ENCODE measurements at regions not wholly inside any gene's neighbourhood (a gene's known extent, or its start where the extent isn't known, plus 50 kb on each side); places are given as distances from the start of the nearest gene placed in this dataset.

- Histone ChIP-seq H3K9me3 (no peaks in the 10 kb centered on the region), H3K4me1 (peaks cover 3 to 27% of the 10 kb centered on the region in 2 donors), H3K4me3 (replicated peaks in 1 of 3) (no peak overlapping the region), H3K27me3 (no peaks in the 10 kb centered on the region), H3K27ac (no peak overlapping the region), H3K36me3 (no peaks in the 10 kb centered on the region)
- 78 to 83% methylated on average over 2 of the region's 2 CpGs for WGBS, 2 donors
- no peak for DNase-seq
- intact Hi-C loops (cut with DNase I): no loop called here
- TF ChIP-seq POLR2A (IDR thresholded peaks at IDR 0.05): no peak
- no peak for TF ChIP-seq CTCF (IDR thresholded peaks at IDR 0.05)
Observed at GRCh38 chr3:101123081-101123480, 129.9 kb upstream of the ABI3BP start.

DNA sequence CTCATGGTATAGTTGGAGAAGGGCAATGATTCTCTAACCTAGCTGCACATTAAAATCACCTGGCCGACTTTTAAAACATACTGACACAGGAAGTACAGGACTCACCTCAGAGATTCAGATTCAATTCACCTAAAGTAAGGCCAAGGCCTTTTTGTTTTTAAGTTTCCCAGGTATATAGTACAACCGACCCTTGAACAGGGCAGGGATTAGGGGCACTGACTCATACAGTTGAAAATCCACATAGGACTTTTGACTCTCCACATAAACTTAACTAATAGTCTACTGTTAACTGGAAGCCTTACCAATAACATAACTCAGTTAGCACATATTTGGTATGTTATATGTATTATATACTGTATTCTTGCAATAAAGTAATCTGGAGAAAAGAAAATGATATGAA is 129.5 kb upstream of the ABI3BP start:
- Histone ChIP-seq H3K36me3 (no peaks in the 10 kb centered on the region), H3K9me3 (no peaks in the 10 kb centered on the region), H3K27me3 (no peaks in the 10 kb centered on the region), H3K4me3 (replicated peaks in 1 of 3) (no peak overlapping the region), H3K4me1 (peaks cover 3 to 23% of the 10 kb centered on the region in 2 donors), H3K27ac (no peak overlapping the region)
- no peak for DNase-seq
- TF ChIP-seq POLR2A (IDR thresholded peaks at IDR 0.05): no peak
- no peak for TF ChIP-seq CTCF (IDR thresholded peaks at IDR 0.05)
- intact Hi-C loops (cut with DNase I): no loop called here
- 93% methylated on average over 2 of the region's 2 CpGs for WGBS, 2 donors

GRCh38 chr3:101120039-101120438 is 126.8 kb upstream of the ABI3BP start:
- intact Hi-C loops (cut with DNase I): no loop called here
- no peak overlapping the region for H3K27ac ChIP-seq
- WGBS, 2 donors: 90 to 98% methylated on average over 2 of the region's 2 CpGs
- no peak overlapping the region for H3K4me3 ChIP-seq (replicated peaks in 1 of 3)
- TF ChIP-seq CTCF (IDR thresholded peaks at IDR 0.05) (no peak), POLR2A (IDR thresholded peaks at IDR 0.05) (no peak)
- no peak for DNase-seq
- H3K4me1 ChIP-seq: peaks cover 3 to 22% of the 10 kb centered on the region in 2 donors
- H3K9me3 ChIP-seq: no peaks in the 10 kb centered on the region
- H3K27me3 ChIP-seq: no peaks in the 10 kb centered on the region
- H3K36me3 ChIP-seq: no peaks in the 10 kb centered on the region

- H3K4me3 ChIP-seq (replicated peaks in 1 of 3): no peak overlapping the region
- intact Hi-C loops (cut with DNase I): no loop called here
- 52 to 58% methylated on average over 3 of the region's 3 CpGs for WGBS, 2 donors
Observed at GRCh38 chr3:101119535-101119934, 126.3 kb upstream of the ABI3BP start.

GRCh38 chr3:101117980-101118379 is 124.8 kb upstream of the ABI3BP start:
- H3K4me3 ChIP-seq (replicated peaks in 1 of 3): no peak overlapping the region
- WGBS, 2 donors: 90 to 93% methylated on average over 2 of the region's 2 CpGs
- intact Hi-C loops (cut with DNase I): no loop called here
- no peaks in the 10 kb centered on the region for H3K27me3 ChIP-seq
- H3K36me3 ChIP-seq: no peaks in the 10 kb centered on the region
- H3K27ac ChIP-seq: no peak overlapping the region
- H3K9me3 ChIP-seq: no peaks in the 10 kb centered on the region
- TF ChIP-seq POLR2A (IDR thresholded peaks at IDR 0.05) (no peak), CTCF (IDR thresholded peaks at IDR 0.05) (no peak)
- peaks cover 0 to 7% of the 10 kb centered on the region in 2 donors for H3K4me1 ChIP-seq
- DNase-seq: no peak

More at GRCh38 chr3:101119535-101119934, 126.3 kb upstream of the ABI3BP start:
- Histone ChIP-seq H3K27ac (no peak overlapping the region), H3K9me3 (no peaks in the 10 kb centered on the region), H3K4me1 (peaks cover 3 to 21% of the 10 kb centered on the region in 2 donors), H3K27me3 (no peaks in the 10 kb centered on the region), H3K36me3 (no peaks in the 10 kb centered on the region)
- DNase-seq: no peak
- TF ChIP-seq CTCF (IDR thresholded peaks at IDR 0.05) (no peak), POLR2A (IDR thresholded peaks at IDR 0.05) (no peak)

Data from thyroid gland (tissue), 4 donors.